GM10266 (cell line): ENCODE measurements at regions not wholly inside any gene's neighbourhood (a gene's known extent, or its start where the extent isn't known, plus 50 kb on each side); places are given as distances from the start of the nearest gene placed in this dataset.
"Not testable (repeated sequence)": the region's sequence is repeated elsewhere in the genome, so short reads cannot be mapped to it uniquely, and the experiment has no call there.

ENCODE experiments used
- DNase-seq: peaks from one replicate; pipeline ENCODE4 v3.0.0; 2012; ENCODE audit errors: extremely low spot score

DNA sequence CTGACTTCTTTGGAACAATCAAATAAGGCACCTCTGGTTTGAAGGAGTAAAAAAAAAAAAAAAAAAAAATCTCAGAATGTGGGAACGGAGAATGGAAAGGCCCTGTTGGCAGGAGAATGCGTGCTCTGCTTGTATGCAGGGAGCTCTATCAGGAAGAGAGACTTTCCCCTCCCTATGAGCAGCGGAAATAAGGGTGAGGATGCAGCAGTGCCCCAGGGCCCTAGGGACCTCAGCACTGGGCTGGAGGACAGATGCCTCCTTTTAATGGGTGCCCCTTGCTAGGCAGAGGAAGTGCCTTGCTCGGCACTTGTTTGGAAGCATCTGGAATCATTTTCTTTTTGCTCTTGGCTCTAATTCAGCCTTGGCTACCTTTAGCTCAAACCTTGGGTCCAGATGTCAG lies 283.4 kb upstream of the NBPF12 start:
- DNase-seq, result not testable (repeated sequence)

DNA sequence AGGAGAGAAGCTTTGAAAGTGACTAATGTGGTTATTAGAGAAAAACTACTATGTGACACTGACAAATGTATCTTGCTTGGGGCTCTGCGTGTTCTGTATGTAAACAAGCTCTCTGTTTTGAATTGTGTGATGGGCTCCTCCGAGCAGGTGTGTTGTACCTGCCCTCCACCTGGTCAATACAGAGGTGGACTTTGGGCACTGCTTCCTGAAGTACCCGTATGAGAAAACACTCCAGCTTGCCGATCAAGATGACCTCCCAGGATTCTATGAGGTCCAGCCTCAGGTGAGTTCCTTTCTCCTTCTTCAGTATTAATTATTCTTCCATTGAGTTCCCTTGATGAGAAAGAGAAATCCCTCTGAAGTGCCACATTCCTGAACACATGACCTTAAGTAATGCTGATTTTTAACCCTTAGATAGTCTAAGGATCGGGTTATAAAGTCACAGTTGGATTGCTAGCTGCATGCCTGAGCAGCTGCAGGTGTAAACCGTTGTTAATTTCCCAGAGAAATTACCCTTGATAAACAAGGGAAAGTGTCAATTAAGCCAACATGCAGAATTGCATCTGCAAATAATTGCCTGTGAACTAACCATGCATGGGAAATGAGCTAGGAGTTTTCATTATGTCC lies 292.0 kb upstream of the NBPF12 start:
- not testable (repeated sequence) for DNase-seq

DNA sequence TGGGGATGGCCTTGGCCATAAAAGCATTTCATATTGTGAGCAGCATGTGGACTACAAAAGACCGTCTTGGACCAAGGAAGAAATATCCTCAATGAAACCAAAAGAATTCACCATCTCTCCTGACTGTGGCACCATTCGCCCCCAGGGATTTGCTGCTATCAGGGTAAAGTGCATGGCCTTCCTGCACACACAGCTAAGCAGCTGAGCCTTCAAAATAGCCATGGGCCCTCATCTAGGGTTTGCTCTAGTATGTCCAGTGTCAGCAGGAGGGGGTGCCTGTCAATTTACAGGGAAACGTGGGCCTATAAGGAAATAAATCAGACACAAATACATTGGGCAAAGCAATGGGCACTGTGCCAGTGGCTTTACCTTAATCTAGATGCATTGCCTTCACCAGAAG lies 296.6 kb upstream of the NBPF12 start:
- not testable (repeated sequence) for DNase-seq

DNA sequence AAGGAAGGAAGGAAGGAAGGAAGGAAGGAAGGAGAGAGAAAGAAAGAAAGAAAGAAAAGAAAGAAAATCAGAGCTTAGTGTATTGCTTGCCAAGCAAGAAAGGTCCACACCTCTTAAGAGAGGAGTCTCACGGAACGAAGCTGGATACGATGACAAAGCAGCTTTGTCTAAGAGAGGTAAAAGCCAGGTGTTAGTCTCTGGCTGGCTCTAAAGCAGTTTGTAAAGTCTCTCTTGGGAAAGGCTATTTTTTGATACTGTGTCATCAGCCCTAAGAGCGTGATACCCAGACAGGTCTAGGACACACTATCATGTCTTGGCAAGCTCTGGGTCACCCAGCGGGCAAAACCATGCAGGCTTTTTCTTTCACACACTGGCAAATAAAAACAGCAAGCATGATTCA lies 297.5 kb upstream of the NBPF12 start:
- not testable (repeated sequence) for DNase-seq

DNA sequence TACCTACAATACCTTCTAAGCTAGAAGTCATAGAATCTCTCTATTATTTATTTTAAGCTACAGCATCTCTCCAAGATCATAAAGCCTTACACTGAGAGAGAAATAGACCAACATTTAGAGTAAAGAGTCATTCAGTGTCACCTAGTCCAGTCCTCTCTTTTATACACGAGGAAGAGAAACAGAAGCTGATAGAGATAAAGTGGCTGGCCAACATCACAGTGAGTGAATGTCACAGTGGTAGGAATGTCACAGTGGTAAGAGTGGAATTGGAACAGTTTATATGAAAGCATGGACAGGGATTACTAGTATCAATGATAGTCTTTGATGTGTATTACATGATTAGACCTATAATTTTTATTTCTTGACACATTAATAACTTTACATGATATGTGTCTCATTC lies 307.8 kb upstream of the NBPF12 start:
- DNase-seq, result not testable (repeated sequence)

DNA sequence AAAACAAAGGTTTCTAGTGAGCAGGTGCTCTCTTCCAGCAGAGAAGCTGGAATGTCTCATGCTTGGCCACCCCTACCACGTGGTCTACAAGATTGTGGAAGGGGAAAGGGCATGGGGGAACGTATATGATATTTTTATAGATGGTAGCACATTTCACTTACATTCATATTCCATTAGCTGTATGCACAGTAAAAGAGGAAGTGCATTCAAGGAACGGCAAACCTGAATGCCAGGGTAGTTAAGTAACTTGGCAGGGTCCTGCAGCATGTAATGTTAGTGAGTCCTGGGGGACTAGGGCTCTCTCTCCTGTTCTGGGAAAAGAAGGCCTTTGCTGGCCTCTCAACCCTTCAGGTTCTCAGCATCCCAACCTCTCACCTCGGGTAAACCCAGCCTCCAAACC lies 319.5 kb upstream of the NBPF12 start:
- DNase-seq, result not testable (repeated sequence)

DNA sequence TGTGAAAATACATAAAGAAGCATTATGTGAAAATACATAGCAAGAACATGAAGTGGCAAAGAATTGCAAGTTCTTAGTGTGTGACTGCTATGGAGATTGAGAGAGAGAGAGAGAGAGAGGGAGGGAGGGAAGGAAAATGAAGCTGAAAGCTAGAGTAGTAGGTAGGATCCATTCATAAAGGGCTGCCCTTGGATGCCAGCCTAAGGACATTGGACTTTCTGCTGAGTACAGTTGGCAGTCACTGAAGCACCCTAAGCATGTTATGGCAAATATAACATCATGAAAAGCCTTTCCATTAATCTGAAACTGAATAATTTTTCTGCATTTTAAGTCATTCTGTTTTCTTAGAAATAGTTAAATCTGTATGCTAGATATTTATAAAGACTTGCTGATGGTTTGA lies 333.4 kb upstream of the NBPF12 start:
- DNase-seq, result not testable (repeated sequence)

DNA sequence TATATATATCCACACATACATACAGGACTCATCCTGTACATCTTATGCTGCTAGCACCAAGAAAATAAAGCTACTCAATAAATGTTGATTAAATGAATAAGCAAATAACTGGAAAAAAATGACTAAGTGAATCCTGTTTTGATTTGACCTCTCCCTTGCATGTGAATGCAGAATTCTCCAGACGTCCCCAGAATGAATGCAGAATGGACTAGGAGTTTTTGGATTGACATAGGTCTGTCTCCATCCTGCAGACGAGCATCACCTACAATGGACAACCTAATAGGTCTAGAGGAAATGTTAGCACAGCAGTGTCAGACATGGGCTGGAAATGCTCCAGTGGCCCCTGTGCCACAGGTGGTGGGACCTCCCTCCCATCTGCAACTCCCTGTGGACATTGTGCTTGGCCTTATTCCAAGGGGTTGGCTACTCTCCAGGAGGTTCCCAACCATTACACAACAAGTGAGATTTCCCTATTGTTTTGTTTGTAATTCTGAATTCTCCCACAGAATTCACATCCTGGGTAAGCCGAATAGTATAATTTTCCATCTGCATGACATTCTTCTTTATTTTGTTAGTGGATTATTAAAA lies 337.3 kb upstream of the NBPF12 start:
- not testable (repeated sequence) for DNase-seq

DNA sequence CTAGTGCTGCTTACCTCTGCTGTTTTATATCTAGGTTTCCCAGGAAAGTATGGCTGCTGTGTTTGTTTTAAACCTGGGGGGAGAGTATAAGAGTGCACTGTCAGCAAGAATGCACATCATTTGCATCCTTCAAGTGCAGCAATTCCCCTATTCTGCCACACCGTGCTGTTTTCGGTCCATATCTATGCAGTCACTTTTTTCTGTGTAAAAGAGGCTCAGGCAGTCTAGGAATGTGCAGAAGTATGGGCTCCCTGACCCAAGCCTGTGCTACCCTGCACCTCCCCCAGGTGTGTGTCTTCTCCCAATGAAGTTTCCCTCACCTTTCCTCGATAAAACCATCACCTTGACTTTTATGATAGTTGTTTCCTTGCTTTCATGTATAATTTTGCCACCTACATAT lies 338.2 kb upstream of the NBPF12 start:
- DNase-seq, result not testable (repeated sequence)

DNA sequence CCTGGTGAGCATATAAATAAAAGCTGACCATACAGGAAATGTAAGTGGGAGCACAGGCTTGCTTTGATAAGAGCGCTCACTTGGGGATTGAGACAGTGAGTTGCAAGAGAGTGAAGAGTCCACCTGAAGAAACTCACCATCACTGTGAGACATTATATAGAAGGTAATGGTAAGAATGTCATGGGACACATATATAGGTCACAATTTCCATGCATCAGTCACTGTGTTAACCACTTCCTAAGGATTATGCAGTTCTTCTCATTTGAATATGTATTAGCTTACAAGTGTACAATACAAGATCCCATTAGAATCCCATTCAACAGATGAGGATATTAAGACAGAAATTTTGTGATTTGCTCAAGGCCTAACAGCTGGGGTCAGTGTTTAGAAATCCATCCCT lies 352.4 kb upstream of the NOTCH2NLA start:
- DNase-seq, result not testable (repeated sequence)

DNA sequence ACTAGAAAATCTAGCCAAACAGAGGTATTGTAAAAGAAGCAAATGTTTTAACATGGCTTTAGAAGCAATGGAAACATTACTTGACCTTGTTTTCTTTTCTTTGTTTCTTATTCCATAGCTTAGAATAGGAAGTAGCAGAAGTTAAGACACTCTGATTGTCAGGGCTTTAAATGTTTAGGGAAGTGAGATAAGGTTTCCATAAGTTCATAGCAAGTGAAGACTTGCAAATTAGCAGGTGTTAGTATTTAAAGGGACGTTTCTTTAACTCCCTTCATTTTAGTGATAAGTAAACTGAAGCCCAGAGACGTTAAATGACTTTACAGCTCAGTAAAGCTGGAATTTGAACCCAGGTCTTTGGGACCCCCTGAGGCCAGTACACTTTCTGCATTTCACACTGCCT lies 338.7 kb upstream of the NOTCH2NLA start:
- DNase-seq, result not testable (repeated sequence)

DNA sequence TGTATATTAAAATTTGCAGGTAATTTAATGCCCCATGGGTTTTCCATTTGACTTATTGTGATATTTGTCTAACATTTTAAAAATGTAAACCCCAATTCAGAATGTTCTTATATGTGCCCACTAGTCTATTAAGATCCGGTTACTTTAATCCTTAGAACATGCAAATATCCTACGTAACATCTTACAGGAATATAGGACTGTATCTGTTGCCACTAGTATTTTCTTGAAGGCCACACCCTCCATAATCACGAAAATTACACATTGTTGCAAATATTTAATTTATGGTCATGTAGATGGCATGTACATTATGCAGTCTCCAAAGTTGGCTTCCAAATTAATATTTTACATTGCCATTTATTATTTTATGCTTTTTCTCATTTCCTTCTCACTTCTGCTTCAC lies 329.2 kb upstream of the NOTCH2NLA start:
- DNase-seq, result not testable (repeated sequence)

DNA sequence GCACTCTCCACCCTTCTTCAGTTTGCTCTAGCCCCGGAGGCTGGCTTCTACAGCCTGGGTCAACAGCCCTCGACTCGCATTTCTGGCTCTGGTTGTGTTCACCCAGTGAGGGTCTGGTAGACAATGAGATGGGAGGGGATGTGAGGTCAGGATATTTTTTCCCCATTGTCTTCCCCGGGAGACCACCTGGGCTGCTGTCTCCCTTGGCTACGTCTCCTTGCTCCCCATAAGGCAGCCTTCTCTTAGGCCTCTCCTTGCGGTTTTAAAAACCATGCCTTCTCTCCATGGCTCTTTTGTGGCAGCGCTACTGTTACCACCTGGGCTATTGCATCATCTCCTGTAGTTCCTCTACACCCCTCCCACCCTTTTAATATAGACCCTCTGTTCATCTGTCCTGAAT lies 327.6 kb upstream of the NOTCH2NLA start:
- not testable (repeated sequence) for DNase-seq

DNA sequence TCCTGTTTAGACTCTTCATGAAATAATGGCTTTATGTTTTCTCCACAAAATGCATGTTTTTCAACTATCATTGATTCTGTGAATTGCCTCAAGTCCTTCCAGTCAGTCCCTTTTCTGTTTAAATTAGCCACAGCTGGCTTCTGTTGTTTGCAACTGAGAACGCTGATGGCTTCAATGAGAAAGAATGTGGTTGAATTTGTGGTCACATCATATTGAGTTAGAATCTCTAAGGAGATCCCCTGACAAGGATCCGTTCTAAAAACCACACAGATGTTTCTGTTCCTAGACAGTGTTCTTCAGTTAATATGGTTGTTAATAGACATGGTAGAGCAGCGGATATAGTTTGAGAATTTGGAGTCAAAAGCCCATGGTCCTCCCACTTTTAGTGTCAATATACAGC lies 323.6 kb upstream of the NOTCH2NLA start:
- not testable (repeated sequence) for DNase-seq

DNA sequence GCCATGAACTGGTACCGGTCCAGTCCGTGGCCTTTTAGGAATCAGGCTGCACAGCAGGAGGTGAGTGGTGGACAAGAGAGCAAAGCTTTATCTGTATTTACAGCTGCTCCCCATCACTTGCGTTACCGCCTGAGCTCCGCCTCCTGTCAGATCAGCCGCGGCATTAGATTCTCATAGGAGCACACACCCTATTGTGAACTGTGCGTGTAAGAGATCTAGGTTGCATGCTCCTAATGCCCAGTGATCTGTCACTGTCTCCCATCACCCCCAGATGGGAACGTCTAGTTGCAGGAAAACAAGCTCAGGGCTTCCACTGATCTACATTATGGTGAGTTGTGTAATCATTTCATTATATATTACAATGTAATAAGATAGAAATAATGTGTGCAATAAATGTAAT lies 319.9 kb upstream of the NOTCH2NLA start:
- not testable (repeated sequence) for DNase-seq

DNA sequence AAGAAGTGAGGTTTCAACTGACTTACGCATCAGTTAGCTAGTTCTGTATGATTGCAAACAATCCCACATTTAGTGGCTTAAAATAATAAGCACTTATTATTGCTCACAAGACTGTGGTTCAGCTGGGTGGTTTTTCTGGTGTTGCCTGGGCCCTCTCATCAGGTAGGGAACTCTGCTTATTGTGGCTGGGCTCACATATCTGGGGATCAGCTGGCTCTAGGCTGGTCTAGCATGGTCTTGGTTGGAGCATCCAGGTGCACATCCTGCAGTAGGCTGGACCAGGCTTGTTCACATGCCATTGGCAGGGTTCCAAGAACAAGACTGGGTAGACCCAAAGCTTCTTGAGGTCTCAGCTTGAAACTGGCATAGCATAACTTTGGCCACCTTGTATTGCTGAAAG lies 317.4 kb upstream of the NOTCH2NLA start:
- not testable (repeated sequence) for DNase-seq

DNA sequence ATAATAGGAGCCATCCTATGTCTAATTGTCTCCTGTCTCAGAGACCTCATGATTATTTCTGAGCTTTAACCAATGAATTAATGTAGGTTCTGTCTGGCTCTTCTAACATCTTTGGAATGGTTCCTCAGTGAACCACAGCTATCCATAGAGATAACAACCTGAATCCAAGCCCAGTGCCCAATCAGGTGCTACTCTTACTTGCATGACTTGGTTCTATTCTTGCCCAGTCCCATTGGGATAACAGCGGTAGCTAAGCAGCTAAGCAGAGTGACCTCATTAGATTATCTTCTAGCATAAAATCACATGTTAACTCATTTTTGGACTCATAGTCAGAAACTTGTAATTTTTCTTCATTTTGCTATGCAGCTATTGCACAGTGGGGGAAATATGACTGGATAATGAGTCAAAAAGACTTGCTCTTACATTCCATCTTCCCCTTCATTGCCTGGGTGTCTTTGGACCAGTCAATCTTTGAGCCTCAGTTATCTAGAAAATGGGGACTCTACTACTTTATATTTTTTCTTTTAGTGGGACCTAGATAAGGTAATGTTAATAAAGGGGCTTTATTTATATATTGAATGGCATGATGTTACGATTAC lies 309.1 kb upstream of the NOTCH2NLA start:
- not testable (repeated sequence) for DNase-seq

DNA sequence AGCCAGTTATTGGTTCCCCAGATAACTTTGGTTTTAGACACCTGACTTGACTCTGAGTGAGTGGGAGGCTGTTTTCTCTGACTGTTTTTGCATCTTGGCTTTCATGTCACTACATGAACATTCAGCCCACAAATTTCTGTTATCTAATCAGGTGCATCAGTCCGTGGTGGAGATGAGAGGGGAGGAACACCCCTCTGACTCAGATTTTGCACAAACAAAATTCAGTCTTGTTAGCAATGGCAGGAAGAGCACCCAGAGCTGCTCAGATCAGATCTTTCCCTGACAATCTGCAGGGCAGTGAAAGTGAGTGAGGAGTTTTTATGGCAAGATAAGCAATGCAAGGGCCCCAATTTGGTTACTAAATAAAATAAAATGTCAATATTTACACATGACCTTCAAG lies 307.2 kb upstream of the NOTCH2NLA start:
- not testable (repeated sequence) for DNase-seq

DNA sequence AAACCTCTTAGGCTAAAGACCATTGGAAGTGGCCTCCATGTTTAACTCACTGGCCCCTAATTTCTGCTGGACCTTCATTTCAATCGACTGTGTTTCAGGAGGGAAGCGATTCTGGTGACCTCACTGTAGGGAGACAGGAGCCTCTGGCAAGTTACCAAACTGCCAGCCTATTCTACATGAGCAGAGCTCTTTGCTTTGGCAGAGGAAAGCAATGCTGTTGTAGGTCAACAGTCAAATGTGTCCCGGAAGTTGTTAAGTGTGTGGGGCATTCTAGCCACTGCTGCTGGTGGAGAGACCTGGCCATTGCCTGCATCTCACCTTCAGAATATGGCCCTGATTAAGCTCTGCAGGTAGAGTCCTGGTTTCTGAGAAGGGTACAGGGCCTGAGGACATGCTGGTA lies 306.8 kb upstream of the NOTCH2NLA start:
- DNase-seq, result not testable (repeated sequence)

DNA sequence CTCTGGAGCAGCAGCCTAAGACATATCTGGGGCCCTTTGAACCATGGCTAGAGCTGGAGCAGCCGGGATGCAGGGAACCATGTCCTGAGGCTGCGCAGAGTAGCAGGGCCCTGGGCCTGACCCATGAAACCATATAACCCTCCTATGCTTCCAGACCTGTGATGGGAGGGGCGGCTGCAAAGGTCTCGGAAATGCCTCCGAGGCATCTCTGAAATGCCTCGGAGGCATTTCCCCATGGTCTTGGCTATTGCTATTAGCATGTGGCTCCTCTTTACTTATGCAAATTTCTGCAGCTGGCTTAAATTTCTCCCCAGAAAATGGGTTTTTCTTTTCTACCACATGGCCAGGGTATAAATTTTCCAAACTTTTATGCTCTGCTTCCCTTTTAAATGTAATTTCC lies 302.1 kb upstream of the NOTCH2NLA start:
- not testable (repeated sequence) for DNase-seq

DNA sequence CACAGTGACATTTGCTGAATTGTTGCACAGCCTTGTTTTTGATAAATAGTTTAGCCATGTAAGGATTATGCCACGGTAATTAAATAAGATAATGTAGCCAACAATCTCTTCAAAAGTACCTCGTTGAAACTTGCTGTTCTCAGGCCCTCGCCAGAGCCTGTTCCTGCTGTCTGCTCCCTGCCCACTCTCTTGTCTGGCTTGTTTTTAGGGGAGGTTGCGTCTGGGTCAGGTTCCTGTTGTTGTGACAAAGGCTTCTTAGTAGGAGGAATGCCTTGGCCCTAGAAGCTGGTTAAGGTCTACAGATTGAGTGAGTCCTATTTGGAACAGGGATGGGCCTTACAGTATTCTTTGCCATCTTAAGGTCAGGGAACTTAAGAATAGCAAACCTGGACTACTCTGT lies 294.0 kb upstream of the NOTCH2NLA start:
- not testable (repeated sequence) for DNase-seq

DNA sequence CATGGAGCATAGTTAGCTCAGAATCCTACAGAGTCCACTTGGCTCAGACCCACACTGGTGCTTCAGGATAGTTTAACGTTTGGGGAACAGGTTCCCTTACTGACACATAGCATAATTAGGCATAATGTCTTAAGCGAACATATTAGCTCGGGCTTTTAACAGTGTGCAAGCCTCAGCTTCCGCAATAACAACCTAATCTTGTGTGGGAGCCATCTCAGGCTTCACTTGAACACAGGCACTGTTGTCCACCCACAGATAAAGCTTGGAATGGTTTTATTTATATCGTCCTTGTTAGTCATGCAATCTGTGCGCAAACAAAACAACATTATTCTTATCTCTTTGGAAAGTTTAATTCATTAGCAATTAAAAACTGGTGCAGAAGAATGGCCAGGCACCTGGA lies 293.5 kb upstream of the NOTCH2NLA start:
- not testable (repeated sequence) for DNase-seq

DNA sequence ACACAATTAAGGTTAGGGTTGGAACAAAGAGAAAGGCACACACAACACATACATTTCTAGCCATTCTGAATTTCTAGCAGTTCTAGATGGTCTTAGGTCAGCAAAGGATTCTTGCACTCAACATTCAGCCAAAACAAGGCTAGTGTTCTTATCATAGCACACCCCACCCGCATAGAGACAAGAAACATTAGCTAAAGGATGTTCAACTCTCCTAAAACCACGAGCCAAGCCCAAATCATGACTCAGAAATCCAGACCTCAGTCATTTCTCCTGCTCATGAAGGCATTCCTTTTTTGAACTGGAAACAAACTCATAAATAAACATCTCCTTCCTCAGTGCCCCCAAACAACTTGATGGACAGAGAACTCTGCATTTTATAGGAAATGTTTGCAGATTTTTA lies 293.0 kb upstream of the NOTCH2NLA start:
- DNase-seq, result not testable (repeated sequence)
